Ovary (tissue), 7 donors: ENCODE measurements at regions not wholly inside any gene's neighbourhood (a gene's known extent, or its start where the extent isn't known, plus 50 kb on each side); places are given as distances from the start of the nearest gene placed in this dataset.

Experiments
- DNase-seq, 5 donors: peaks; one replicate each; pipeline ENCODE4 v3.0.0-alpha.2; 2019 to 2020
- H3K27ac ChIP-seq, 2 donors: fragments of 200-600 bp; one replicate each; pipeline versions ENCODE4 v1.5.1 to v1.8.0; 2019 to 2022
- H3K27me3 ChIP-seq: fragments of 200-600 bp; one replicate; pipeline ENCODE4 v1.8.0; 2022
- H3K36me3 ChIP-seq: fragments of 200-600 bp; sonication (generic); one replicate; pipeline ENCODE4 v1.5.1; 2019
- H3K4me1 ChIP-seq: one replicate; pipeline ENCODE4 v1.8.1; 2013; ENCODE audit warnings: mild to moderate bottlenecking, moderate library complexity; ENCODE audit not compliant: insufficient read depth
- H3K4me3 ChIP-seq: fragments of 200-600 bp; sonication (generic); one replicate; pipeline ENCODE4 v1.5.1; 2017
- H3K9me3 ChIP-seq, 2 donors: fragments of 200-600 bp in 1 of 2; sonication (generic) in 1 of 2; one replicate each; pipeline versions ENCODE4 v1.5.1 to v1.8.1; 2013 to 2019; ENCODE audit warnings: mild to moderate bottlenecking in 1 of 2, moderate library complexity in 1 of 2
- CTCF ChIP-seq, 3 donors: fragments of 450-650 bp in 2 of 3; fragments of 200-600 bp in 1 of 3; IDR thresholded peaks; one replicate each; pipeline versions ENCODE4 v1.5.1 to v1.8.0; 2016 to 2022; ENCODE audit warnings: antibody characterized with exemption in 3 of 3, mild to moderate bottlenecking in 1 of 3
- EP300 ChIP-seq: sonication (generic); formaldehyde crosslinking; IDR thresholded peaks from one replicate; pipeline ENCODE4 v1.6.1; 2017; ENCODE audit warnings: antibody characterized with exemption
- POLR2A ChIP-seq: fragments of 450-650 bp; IDR thresholded peaks from one replicate; pipeline ENCODE4 v1.6.1; 2017; ENCODE audit warnings: antibody characterized with exemption, mild to moderate bottlenecking, moderate library complexity
- WGBS, 3 donors: extraction: QIAGEN DNeasy Blood & Tissue Kit in 1 of 3; methylation state at CpG; one replicate each; pipeline versions ENCODE4 v1.1.5 to v1.1.7; 2013 to 2017; 5-methylcytosine and 5-hydroxymethylcytosine counted together
- intact Hi-C, 4 donors: fragments of 100-400 bp; cut with DNase I; formaldehyde crosslinking; loops; one replicate each; pipeline versions ENCODE4 v1.11.0 to v1.15.1; 2022 to 2023
- donor health status: DM: no; HTN: no; CAD: no; lungs with moderate emphysema.
- donor health status: DM: no; HTN: no; CAD: no.
- donor health status: Bipolar disorder and iron deficiency.
- donor health status: DM: no; HTN: no; CAD: no.
- donor health status: DM: yes; HTN: yes; CAD: no.

DNA sequence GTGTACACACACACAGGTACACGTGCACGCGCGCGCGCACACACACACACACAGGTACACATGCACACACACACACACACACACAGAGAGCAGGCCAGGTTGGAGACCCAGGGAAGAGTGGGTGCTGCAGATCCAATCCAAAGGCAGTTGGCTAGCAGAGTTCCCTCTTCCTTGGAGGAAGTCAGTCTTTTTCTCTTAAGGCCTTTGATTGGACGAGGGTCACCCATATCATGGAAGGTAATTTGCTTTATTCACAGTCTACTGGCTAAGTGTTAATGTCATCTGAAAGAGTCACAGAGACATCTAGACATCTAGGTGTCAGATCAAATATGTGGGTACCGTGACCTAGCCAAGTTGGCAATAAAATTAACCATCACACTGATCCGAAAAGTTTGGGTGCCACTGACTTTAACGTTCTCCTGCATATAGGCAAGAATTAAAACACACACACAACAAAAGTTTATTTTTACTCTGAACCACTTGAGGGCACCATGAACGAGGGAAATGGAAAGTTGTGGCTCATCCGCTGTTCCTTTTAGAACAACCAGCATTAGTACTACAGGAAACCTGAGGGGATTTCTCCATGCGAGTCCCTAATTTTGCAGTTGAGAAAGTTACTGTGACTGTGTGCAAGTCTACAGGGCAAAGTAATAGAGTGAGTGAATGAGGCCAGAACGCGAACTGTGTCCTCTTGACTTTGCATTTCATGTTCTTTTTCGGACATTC lies 66.0 kb upstream of the STOX2 start:
- Histone ChIP-seq H3K4me1 (no peaks in the 10 kb centered on the region), H3K27me3 (no peaks in the 10 kb centered on the region), H3K36me3 (no peaks in the 10 kb centered on the region), H3K27ac (no peak overlapping the region), H3K9me3 (no peaks in the 10 kb centered on the region), H3K4me3 (no peak overlapping the region)
- no peak for DNase-seq
- no peak for TF ChIP-seq POLR2A
- TF ChIP-seq CTCF (IDR thresholded peaks at IDR 0.05) = peak in 1 of 3 donors; percentile 19
- WGBS, 3 donors = 60 to 61% (median 60%) methylated on average over 16 of the region's 16 CpGs
- intact Hi-C loops = loop anchor here in 3 of 4 donors (1.0 to 10.0 kb wide), 3 partner anchors 329 to 416 kb away; no protein-coding TSS in a partner anchor

DNA sequence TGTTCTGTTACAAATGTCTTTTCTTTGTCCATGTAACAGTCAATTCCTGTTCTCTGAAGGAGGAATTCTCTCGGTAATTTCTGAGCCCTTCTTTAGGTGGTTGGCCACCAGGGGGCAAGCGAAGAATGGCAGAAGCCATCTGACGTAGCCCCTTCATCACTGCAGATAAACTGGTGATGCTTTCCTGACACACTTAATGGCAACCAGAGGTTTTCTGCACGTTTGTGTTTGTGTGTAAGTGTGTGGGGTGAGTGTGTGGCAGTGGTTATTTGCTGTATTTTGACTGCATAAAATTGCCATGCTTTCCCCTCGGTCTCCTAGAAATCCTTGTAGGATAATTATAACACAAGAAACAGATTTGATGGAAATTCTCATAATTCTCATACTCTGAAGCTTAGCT lies 64.8 kb upstream of the STOX2 start:
- TF ChIP-seq EP300 (no peak), CTCF (IDR thresholded peaks at IDR 0.05) (peak; percentile 74 to 86 (median 84)), POLR2A (no peak)
- DNase-seq = peak; percentile 72 to 90 (median 87)
- intact Hi-C loops = loop anchor here in 3 of 4 donors (2.0 to 10.0 kb wide), 7 partner anchors 258 to 694 kb away; no protein-coding TSS in a partner anchor
- Histone ChIP-seq H3K36me3 (no peaks in the 10 kb centered on the region), H3K27ac (no peak overlapping the region), H3K4me1 (no peaks in the 10 kb centered on the region), H3K4me3 (no peak overlapping the region), H3K9me3 (no peaks in the 10 kb centered on the region), H3K27me3 (no peaks in the 10 kb centered on the region)
- WGBS, 3 donors = 6 to 11% (median 8%) methylated on average over 5 of the region's 5 CpGs

DNA sequence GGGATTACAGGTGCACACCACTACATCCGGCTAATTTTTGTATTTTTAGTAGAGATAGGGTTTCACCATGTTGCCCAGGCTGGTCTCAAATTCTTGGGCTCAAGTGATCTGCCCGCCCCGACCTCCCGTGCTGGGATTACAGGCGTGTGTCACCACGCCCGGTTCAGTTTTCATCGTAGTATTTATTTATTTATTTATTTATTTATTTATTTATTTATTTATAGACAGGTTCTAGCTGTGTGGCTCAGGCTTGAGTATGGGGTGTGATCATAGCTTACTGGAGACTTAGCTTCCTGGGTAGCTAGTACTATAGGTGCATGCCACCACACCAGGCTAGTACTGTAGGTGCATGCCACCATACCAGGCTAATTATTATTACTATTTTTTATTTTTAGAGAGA lies 64.1 kb upstream of the STOX2 start:
- DNase-seq = no peak
- no peak overlapping the region for H3K4me3 ChIP-seq
- no peak overlapping the region for H3K27ac ChIP-seq
- no peaks in the 10 kb centered on the region for H3K4me1 ChIP-seq
- intact Hi-C loops = loop anchor here in 3 of 4 donors (2.0 to 10.0 kb wide), 7 partner anchors 258 to 694 kb away; no protein-coding TSS in a partner anchor
- H3K9me3 ChIP-seq = no peaks in the 10 kb centered on the region
- WGBS, 3 donors = 90 to 95% (median 93%) methylated on average over 8 of the region's 8 CpGs
- H3K36me3 ChIP-seq = no peaks in the 10 kb centered on the region
- H3K27me3 ChIP-seq = no peaks in the 10 kb centered on the region
- TF ChIP-seq CTCF (IDR thresholded peaks at IDR 0.05) (no peak), POLR2A (no peak), EP300 (no peak)

GRCh38 chr4:183842129-183842528 lies 63.0 kb upstream of the STOX2 start:
- no peak overlapping the region for H3K27ac ChIP-seq
- no peaks in the 10 kb centered on the region for H3K27me3 ChIP-seq
- TF ChIP-seq POLR2A (no peak), EP300 (no peak), CTCF (IDR thresholded peaks at IDR 0.05) (no peak)
- intact Hi-C loops = loop anchor here in 2 of 4 donors (5.0 to 10.0 kb wide), 4 partner anchors 260 to 693 kb away; no protein-coding TSS in a partner anchor
- 81 to 85% (median 84%) methylated on average over 3 of the region's 3 CpGs for WGBS, 3 donors
- no peaks in the 10 kb centered on the region for H3K36me3 ChIP-seq
- DNase-seq = no peak
- H3K9me3 ChIP-seq = no peaks in the 10 kb centered on the region
- H3K4me1 ChIP-seq = no peaks in the 10 kb centered on the region
- H3K4me3 ChIP-seq = no peak overlapping the region
